ENCODE measurements at regions not wholly inside any gene's neighbourhood (a gene's known extent, or its start where the extent isn't known, plus 50 kb on each side); places are given as distances from the start of the nearest gene placed in this dataset.

DNA sequence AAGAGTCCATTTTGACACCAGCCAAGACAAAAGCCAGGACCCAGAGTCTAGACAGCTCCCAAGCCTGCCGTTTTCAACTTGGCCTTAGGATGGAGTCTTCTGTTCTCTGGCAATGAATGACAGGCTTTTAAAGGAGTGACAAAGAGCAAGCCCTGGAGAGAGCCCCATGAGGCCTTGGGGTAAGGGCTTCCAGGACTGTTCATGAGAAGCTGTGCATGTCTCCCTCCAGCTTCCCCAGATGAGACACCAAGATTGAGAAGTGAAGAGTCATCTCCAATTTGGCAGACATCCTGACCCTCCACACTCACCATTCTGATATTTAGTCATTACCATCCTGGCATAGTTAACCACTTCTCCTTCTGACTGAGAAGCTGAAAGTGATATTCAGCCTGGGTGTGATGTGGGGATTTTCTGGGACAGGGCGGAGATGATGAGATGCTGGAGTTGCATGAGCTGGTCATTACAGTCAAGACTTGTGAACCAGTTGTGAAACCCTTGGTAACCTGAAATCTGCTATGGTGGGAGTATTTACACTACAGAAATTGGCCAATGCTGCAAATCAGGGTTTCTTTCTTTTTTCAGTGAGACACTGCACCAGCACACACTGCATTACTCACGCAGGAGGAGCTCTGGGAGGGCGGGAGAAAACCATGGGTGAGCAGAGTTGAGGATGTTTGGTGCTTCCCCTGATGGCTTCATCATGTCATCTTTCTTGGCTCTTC lies 77.8 kb downstream of the VCPKMT start:
- DNase-seq (ENCODE audit: low read depth, low spot score), result peak; percentile 69

- DNase-seq (ENCODE audit: low read depth, low spot score), result no peak
These were observed 77.3 kb downstream of the VCPKMT start for GRCh38 chr14:50039120-50039517.

- DNase-seq (ENCODE audit: low read depth, low spot score), result peak; percentile 71
These were observed 76.5 kb downstream of the VCPKMT start for GRCh38 chr14:50039734-50040400.

DNA sequence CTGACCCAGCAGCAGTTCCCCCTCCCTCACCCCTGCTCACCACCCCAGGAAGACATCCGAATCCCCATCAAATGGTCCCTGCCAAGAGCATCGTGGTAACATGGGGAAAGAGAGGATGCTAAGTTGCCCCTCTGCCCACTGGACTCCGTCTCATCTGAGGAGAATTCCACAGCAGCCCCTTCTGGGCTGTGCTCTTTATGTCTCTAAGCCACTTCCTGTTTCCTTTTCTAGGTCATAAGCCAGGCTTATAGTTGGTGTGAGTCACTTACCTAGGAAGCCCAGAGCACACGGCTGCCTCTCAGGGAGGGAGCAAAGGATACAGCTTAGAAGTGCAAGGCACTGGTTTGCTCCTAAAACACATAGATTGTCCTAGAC lies 76.0 kb downstream of the VCPKMT start:
- DNase-seq (ENCODE audit: low read depth, low spot score), result peak; percentile 68

- no peak for DNase-seq (ENCODE audit: low read depth, low spot score)
These were observed 75.4 kb downstream of the VCPKMT start for GRCh38 chr14:50040895-50041465.

- no peak for DNase-seq (ENCODE audit: low read depth, low spot score)
These were observed 74.4 kb downstream of the VCPKMT start for GRCh38 chr14:50041980-50042379.

GRCh38 chr14:50044042-50044651 lies 72.2 kb downstream of the VCPKMT start:
- DNase-seq (ENCODE audit: low read depth, low spot score), result no peak

- peak; percentile 48 for DNase-seq (ENCODE audit: low read depth, low spot score)
These were observed 71.2 kb downstream of the VCPKMT start for GRCh38 chr14:50045039-50045711.

- no peak for DNase-seq (ENCODE audit: low read depth, low spot score)
These were observed 70.5 kb downstream of the VCPKMT start for GRCh38 chr14:50045837-50046236.

DNA sequence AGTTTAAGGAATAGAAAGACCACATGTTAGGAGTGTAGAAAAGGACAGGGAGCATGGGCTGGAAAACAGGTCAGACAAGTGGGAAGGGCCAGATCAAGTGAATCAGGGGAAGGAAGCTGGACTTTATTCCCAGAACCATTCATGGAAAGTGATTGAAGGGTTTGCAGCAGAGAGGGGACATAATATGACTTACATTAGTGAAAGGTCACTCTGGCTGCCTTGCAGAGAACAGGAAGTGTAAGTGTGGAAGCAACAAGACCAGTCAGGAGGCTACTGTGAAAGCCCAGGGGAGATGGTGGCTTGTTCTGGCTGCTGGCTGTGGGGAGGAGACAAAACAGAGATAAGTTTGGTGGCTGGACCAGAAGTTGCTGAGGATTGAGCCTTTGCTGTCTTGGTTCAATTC lies 69.1 kb downstream of the VCPKMT start:
- DNase-seq (ENCODE audit: low read depth, low spot score), result no peak

GRCh38 chr14:50049093-50049492 lies 67.3 kb downstream of the VCPKMT start:
- DNase-seq (ENCODE audit: low read depth, low spot score), result no peak

DNA sequence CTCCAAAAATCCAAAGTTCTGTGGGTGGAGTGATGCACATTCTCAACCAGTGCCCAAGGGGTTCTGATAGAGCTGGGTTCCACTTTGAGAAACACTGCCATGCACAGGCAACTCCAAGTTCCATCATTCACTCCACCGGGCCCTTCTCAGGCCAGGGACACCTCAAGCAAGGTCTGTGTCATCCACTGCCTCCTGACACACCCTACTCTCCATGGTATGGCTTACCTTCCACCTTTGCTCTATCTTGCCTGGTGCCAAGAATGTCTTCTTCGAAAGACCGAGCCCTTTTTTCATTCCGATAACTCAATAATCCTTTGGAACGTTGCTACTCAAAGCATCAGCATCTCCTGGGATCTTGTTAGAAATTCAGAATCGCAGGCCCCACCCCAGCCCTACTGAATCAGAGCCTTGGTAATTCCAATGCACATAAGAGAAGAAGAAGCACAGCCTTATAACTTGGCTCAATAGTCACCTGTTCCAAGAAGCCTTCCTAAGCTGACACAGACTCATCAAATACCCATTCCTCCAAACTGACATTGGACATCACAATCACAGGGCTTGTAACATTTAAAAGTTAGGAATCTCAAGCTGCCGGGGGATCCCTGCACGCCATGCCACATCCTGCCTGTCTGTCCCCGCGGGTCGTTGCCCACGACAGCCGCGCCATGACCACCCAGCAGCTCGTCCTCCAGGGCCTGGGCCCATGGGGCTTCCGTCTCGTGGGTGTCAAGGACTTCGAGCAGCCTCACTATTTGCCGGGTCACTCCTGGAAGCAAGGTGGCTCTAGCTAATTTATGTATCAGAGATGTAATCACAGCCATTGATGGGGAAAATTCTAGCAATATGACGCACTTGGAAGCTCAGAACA lies 66.4 kb downstream of the VCPKMT start:
- no peak for DNase-seq (ENCODE audit: low read depth, low spot score)

DNA sequence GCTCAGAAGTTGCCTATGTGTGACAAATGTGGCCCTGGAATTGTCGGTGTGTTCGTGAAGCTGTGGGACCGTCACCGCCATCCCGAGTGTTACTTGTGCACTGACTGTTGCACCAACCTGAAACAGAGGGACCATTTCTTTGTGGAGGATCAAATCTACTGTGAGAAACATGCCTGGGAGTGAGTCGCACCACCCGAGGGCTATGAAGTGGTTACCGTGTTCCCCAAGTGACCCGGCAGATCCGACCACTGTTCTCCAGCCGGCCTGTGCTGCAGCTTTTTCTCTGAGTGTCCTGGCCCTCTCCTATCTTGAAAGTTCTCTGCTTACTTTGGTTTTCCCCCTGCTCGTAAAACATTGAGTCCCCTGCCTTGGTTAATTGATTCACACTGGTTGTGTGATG lies 65.3 kb downstream of the VCPKMT start:
- DNase-seq (ENCODE audit: low read depth, low spot score), result no peak

- no peak for DNase-seq (ENCODE audit: low read depth, low spot score)
These were observed 64.7 kb downstream of the VCPKMT start for GRCh38 chr14:50051706-50052105.

- DNase-seq (ENCODE audit: low read depth, low spot score), result no peak
These were observed 63.9 kb downstream of the VCPKMT start for GRCh38 chr14:50052517-50052916.

- DNase-seq (ENCODE audit: low read depth, low spot score), result no peak
These were observed 62.4 kb downstream of the VCPKMT start for GRCh38 chr14:50053935-50054334.

- DNase-seq (ENCODE audit: low read depth, low spot score), result no peak
These were observed 60.7 kb downstream of the VCPKMT start for GRCh38 chr14:50055461-50056228.

GRCh38 chr14:50056435-50056834 lies 59.9 kb downstream of the VCPKMT start:
- DNase-seq (ENCODE audit: low read depth, low spot score), result no peak

DNA sequence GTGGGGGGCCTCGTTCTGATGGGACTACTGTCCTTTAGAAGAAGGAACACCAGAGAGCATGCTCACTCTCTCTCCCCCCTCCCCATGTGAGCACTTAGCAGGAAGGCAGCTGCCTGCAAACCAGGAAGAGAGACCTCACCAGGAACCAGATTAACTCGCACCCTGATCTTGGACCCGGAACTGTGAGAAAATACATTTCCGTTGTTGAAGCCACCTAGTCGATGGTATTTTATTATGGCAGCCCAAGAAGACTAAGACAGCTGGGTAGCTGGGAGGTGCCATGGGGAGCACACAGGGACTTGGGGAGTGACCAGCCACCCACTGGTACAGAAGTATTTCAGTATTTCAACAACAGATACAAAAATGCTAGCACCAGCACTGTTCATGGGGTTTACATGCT lies 59.0 kb downstream of the VCPKMT start:
- DNase-seq (ENCODE audit: low read depth, low spot score), result no peak

DNA sequence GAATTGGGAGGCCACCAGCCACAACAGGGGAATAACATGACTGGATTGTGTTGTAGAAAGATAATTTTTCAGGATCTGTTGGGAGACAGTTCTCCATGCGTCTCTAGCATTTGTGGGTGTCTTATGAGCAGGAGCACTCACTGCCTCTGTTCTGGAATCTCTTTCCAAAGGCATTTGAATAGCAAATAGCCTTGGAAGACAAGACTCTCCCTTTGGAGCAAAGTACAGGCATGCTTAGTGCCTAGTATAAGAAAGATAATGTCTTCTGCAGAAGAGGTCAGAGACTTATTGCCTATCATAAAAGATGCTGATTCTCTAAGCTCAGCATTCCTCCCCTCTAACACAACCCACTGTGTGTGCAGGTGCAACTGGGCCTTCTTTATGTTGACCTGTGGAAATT lies 58.3 kb downstream of the VCPKMT start:
- DNase-seq (ENCODE audit: low read depth, low spot score), result no peak

All from astrocyte of the hippocampus (primary cell).